ENCODE measurements at regions not wholly inside any gene's neighbourhood (a gene's known extent, or its start where the extent isn't known, plus 50 kb on each side); places are given as distances from the start of the nearest gene placed in this dataset.
"Not testable (repeated sequence)": the region's sequence is repeated elsewhere in the genome, so short reads cannot be mapped to it uniquely, and the experiment has no call there.

DNA sequence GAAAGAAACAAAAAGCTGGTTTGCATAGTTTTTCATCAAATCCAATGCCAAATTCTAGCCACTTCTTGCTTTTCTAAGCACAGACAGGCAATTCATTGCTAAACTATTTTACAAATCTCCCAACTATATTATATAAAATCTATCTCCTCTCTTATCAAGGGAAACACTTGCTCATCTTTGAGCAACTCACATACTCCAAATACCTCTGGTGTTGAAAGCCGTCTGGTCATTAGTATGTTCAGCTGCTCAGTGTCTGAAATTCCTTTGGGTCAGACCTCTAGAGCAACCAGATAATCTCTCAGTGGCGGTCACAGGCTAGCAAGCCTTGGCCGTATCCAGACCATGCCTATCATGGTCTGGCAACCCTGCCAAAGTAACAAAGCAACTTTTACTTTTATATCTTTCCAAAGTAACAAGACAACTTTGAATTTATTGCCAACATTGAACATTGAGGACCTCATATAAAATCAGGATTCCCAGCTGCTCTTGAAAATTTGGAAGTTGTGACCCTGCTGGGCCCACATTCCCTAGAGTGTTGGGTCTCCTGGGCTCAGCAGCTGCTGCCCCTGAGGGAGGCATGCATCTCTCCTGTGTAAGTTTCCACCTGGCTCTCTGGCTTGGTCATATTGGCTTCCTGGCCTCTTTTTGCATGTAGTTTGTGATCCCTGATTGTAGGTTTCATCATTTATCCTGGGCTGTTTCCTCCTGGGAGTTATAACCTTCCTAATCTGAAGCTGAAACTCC lies 56.8 kb upstream of the LANCL2 start:
- H3K9me3 Mint-ChIP-seq = peaks cover 9% of the 10 kb centered on the region
- H3K27me3 Mint-ChIP-seq = peaks cover 1% of the 10 kb centered on the region
- no peak overlapping the region for H3K4me3 Mint-ChIP-seq
- intact Hi-C loops (cut with micrococcal nuclease) = no loop called here
- no peaks in the 10 kb centered on the region for H3K36me3 Mint-ChIP-seq (ENCODE audit: low read depth)
- H3K4me1 Mint-ChIP-seq (ENCODE audit: low read depth) = no peaks in the 10 kb centered on the region
- no peak overlapping the region for H3K27ac Mint-ChIP-seq

GRCh38 chr7:55309040-55309991 lies 55.8 kb upstream of the LANCL2 start:
- peaks cover 9% of the 10 kb centered on the region for H3K9me3 Mint-ChIP-seq
- no peak overlapping the region for H3K27ac Mint-ChIP-seq
- H3K27me3 Mint-ChIP-seq = no peaks in the 10 kb centered on the region
- intact Hi-C loops (cut with micrococcal nuclease) = no loop called here
- no peak overlapping the region for H3K4me3 Mint-ChIP-seq
- no peaks in the 10 kb centered on the region for H3K4me1 Mint-ChIP-seq (ENCODE audit: low read depth)
- no peaks in the 10 kb centered on the region for H3K36me3 Mint-ChIP-seq (ENCODE audit: low read depth)

DNA sequence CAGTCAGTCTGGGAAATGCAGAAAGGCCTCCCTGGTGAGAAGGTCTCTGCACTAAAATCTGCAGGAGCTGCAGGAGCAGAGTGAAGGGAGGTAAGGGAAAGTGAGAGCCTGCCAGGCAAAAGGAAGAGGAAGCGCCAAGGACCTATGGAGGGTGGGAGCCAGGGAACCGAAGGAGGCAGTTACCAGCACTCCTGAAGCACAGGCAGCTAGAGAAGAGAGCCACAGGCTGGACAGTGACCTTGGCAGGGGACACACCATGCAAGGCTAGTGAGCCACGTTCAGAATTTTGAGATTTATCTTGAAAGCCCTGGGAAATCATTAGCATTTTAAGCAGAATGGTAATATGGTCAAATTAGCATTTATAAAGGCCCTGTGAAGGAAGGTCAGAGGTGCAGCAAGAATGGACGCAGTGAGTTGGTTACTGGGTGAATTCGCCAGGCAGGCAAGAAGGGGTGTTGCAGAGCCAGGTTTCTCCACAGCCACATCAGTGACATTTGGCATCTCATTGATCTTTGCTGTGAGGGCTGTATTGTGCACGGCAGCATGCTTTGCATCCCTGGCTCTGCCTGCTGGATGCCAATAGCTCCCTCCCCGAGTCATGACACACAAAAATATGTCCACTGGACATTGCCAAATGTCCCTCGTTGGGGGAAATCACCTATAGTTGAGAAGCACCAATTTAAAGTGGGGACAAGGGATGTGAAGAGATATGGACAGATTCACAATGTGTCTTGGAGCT lies 54.7 kb upstream of the LANCL2 start:
- H3K9me3 Mint-ChIP-seq = peaks cover 9% of the 10 kb centered on the region
- intact Hi-C loops (cut with micrococcal nuclease) = no loop called here

DNA sequence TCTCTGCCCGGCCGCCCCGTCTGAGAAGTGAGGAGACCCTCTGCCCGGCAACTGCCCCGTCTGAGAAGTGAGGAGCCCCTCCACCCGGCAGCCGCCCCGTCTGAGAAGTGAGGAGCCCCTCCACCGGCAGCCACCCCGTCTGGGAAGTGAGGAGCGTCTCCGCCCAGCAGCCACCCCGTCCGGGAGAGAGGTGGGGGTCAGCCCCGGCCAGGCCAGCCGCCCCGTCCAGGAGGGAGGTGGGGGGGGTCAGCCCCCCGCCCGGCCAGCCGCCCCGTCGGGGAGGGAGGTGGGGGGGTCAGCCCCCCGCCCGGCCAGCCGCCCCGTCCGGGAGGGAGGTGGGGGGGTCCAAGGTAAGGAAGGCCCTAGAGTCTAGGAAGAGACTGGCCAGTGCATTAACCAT lies 53.2 kb upstream of the LANCL2 start:
- H3K27me3 Mint-ChIP-seq; H3K27ac Mint-ChIP-seq; H3K9me3 Mint-ChIP-seq; H3K36me3 Mint-ChIP-seq (ENCODE audit: low read depth); H3K4me1 Mint-ChIP-seq (ENCODE audit: low read depth); intact Hi-C loops (cut with micrococcal nuclease); H3K4me3 Mint-ChIP-seq: not testable (repeated sequence)

More for the DNA sequence above, 54.7 kb upstream of the LANCL2 start:
- no peaks in the 10 kb centered on the region for H3K27me3 Mint-ChIP-seq
- no peak overlapping the region for H3K27ac Mint-ChIP-seq
- H3K4me3 Mint-ChIP-seq = no peak overlapping the region
- H3K4me1 Mint-ChIP-seq (ENCODE audit: low read depth) = no peaks in the 10 kb centered on the region
- H3K36me3 Mint-ChIP-seq (ENCODE audit: low read depth) = no peaks in the 10 kb centered on the region

DNA sequence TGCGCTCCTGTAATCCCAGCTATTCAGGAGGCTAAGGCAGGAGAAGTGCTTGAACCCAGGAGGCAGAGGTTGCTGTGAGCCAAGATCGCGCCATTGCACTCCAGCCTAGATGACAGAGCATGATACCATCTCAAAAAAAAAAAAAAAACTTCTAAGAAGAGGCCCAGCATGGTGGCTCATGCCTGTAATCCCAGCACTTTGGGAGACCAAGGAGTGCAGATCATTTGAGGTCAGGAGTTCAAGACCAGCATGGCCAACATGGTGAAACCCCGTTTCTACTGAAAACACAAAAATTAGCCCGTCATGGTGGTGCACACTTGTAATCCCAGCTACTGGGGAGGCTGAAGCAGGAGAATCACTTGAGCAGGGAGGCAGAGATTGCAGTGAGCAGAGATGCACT lies 51.5 kb upstream of the LANCL2 start:
- H3K36me3 Mint-ChIP-seq (ENCODE audit: low read depth); H3K9me3 Mint-ChIP-seq; H3K27ac Mint-ChIP-seq; H3K4me3 Mint-ChIP-seq; H3K27me3 Mint-ChIP-seq; H3K4me1 Mint-ChIP-seq (ENCODE audit: low read depth); intact Hi-C loops (cut with micrococcal nuclease): not testable (repeated sequence)

DNA sequence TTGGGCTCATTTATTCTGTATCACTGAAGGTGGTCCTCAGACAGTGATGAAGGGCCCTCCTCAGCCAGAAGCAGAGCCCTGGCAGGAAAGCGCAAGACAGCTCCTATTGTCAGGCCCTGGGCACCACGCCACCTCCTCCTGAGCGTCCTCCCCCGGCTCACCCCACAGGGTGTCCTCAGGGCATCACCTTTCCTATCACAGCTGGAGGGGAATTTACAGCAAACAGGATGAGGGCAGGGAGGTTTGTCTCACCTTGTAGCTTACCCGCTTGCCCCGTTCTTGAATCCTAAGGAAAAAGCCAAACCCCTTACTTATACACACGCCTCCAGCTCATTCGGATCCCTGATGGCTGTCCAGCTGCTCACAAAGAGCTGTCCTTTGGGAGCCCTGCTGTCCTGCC lies 50.2 kb upstream of the LANCL2 start:
- Mint-ChIP-seq H3K27me3 (no peaks in the 10 kb centered on the region), H3K36me3 (ENCODE audit: low read depth) (no peaks in the 10 kb centered on the region), H3K4me3 (no peak overlapping the region), H3K9me3 (peaks cover 9% of the 10 kb centered on the region), H3K27ac (no peak overlapping the region), H3K4me1 (ENCODE audit: low read depth) (no peaks in the 10 kb centered on the region)
- intact Hi-C loops (cut with micrococcal nuclease) = no loop called here
